ENCODE measurements at regions not wholly inside any gene's neighbourhood (a gene's known extent, or its start where the extent isn't known, plus 50 kb on each side); places are given as distances from the start of the nearest gene placed in this dataset.

DNA sequence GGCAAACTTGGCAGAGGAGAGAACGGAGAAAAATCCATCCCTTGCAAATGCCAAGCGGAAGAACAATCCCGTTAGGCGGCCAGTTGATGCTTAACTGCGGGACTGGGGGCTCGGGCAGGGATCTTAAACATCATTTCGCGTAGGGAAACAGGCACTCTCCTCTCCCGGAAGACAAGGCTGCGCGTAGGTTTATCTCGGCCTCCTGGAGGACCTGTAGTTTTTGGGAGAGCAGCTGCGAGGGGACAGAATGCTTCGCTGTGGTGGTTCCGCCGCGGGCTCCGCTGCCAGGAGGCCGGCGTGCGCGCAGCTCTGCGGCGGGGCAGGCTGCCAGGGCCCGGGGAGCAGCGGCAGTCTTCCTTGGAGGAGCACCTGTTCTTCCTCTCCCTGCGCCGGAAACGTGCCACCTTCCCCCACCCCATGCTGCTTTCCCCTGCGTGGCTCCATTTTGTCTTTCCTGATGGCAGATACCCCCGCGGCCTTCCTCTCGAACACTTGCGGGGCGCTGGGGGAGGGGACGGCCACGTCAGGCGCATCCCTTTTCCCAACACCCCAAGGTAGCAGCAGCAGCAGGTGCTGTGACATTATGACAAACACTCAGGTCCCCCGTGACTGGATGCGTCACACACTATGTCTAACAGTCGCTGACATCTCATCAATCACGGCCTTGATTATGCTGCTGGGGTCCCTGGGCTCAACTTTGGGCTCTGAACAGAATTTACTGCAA lies 230.7 kb upstream of the BTBD3 start:
- Histone ChIP-seq H3K4me1 (ENCODE audit: control extremely low read depth in 1 of 4, control insufficient read depth in 4 of 4, insufficient read depth in 4 of 4, low read length in 3 of 4) (peaks cover 0 to 19% (median 11%) of the 10 kb centered on the region in 4 experiments), H3K36me3 (ENCODE audit: control insufficient read depth in 4 of 4, insufficient read depth in 4 of 4, low read length in 3 of 4) (no peaks in the 10 kb centered on the region), H3K4me3 (ENCODE audit: control insufficient read depth in 1 of 7, extremely low read depth in 1 of 7, insufficient read depth in 4 of 7, low read depth in 2 of 7, low read length in 6 of 7) (peak overlapping the region in 5 of 7 experiments; percentile 52 to 80 (median 62)), H3K27me3 (replicated peaks in 2 of 5; ENCODE audit: control insufficient read depth in 4 of 5, insufficient read depth in 5 of 5, low read length in 4 of 5) (no peaks in the 10 kb centered on the region), H3K9me3 (ENCODE audit: control extremely low read depth in 1 of 5, control insufficient read depth in 4 of 5, insufficient read depth in 2 of 5, low read depth in 1 of 5, low read length in 4 of 5) (no peaks in the 10 kb centered on the region), H3K27ac (ENCODE audit: insufficient read depth in 1 of 2, low read depth in 1 of 2, low read length in 2 of 2, poor library complexity in 1 of 2, severe bottlenecking in 2 of 2) (no peak overlapping the region)
- peak; percentile 19 to 48 (median 30) for DNase-seq
- CTCF ChIA-PET, result no interaction called here
- POLR2A ChIA-PET, result no interaction called here
- WGBS (ENCODE audit: insufficient coverage), result 14% methylated on average over 40 of the region's 42 CpGs

DNA sequence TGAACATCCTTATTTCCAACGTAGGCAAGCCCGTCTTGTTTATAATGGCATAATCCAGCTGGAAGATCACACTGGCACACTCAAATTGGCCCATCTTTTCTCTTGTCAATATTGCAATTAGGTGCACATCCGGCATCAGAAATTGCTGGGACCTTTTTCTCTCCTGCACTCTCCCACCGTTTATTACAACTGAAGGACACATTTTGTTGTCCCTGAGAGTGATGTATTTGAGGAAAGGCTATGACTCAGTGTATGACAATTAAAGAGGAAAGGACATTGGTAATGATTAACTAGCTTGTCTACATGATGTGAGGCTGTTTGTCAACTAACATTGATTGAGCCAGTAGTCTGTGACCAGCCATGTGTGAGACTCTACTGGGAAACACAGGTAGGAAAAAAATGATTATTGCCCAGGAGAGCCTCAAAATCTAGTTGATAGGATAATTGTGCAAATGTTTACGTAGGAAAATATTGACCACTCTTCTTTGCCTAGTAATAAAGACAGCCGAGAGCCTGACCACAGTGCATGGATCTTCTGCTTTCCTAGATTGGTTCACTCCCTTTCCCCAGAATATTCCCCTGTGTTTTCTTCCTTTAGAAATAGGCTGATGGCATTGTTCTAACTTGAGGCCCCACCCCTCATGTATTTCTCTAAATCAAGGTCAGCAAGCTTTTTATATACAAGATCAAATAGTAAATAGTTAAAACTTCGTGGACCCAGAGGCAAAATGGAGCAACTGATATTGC lies 230.0 kb upstream of the BTBD3 start:
- H3K4me3 ChIP-seq (ENCODE audit: control insufficient read depth in 1 of 7, extremely low read depth in 1 of 7, insufficient read depth in 4 of 7, low read depth in 2 of 7, low read length in 6 of 7), result peak overlapping the region in 4 of 7 experiments; percentile 52 to 80 (median 66)
- H3K27me3 ChIP-seq (replicated peaks in 2 of 5; ENCODE audit: control insufficient read depth in 4 of 5, insufficient read depth in 5 of 5, low read length in 4 of 5), result no peaks in the 10 kb centered on the region
- no peak overlapping the region for H3K27ac ChIP-seq (ENCODE audit: insufficient read depth in 1 of 2, low read depth in 1 of 2, low read length in 2 of 2, poor library complexity in 1 of 2, severe bottlenecking in 2 of 2)
- H3K9me3 ChIP-seq (ENCODE audit: control extremely low read depth in 1 of 5, control insufficient read depth in 4 of 5, insufficient read depth in 2 of 5, low read depth in 1 of 5, low read length in 4 of 5), result no peaks in the 10 kb centered on the region
- ChIA-PET POLR2A (no interaction called here), CTCF (no interaction called here)
- WGBS (ENCODE audit: insufficient coverage), result 92% methylated on average over 2 of the region's 7 CpGs
- H3K36me3 ChIP-seq (ENCODE audit: control insufficient read depth in 4 of 4, insufficient read depth in 4 of 4, low read length in 3 of 4), result no peaks in the 10 kb centered on the region
- peaks cover 0 to 19% (median 11%) of the 10 kb centered on the region in 4 experiments for H3K4me1 ChIP-seq (ENCODE audit: control extremely low read depth in 1 of 4, control insufficient read depth in 4 of 4, insufficient read depth in 4 of 4, low read length in 3 of 4)
- no peak for DNase-seq

DNA sequence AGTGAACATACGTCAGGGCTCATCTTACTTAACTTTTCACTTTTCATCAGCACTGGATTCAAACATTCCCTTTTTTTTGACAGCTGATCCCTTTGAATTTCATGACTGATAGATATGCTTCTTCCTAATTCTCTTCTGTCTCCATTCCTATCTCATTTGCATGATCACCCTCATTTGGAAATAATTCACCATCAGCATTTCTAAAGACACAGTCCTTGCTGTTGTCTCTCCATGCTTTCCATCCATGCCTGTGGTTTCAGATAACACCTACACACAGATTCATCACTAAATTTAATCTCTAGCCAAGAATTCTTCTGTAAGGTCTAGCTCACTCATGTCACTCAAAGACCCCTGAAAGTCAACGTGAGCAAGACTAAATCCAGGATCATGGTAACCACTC lies 228.4 kb upstream of the BTBD3 start:
- Histone ChIP-seq H3K27me3 (replicated peaks in 2 of 5; ENCODE audit: control insufficient read depth in 4 of 5, insufficient read depth in 5 of 5, low read length in 4 of 5) (no peaks in the 10 kb centered on the region), H3K27ac (ENCODE audit: insufficient read depth in 1 of 2, low read depth in 1 of 2, low read length in 2 of 2, poor library complexity in 1 of 2, severe bottlenecking in 2 of 2) (no peak overlapping the region), H3K36me3 (ENCODE audit: control insufficient read depth in 4 of 4, insufficient read depth in 4 of 4, low read length in 3 of 4) (no peaks in the 10 kb centered on the region), H3K9me3 (ENCODE audit: control extremely low read depth in 1 of 5, control insufficient read depth in 4 of 5, insufficient read depth in 2 of 5, low read depth in 1 of 5, low read length in 4 of 5) (no peaks in the 10 kb centered on the region), H3K4me1 (ENCODE audit: control extremely low read depth in 1 of 4, control insufficient read depth in 4 of 4, insufficient read depth in 4 of 4, low read length in 3 of 4) (peaks cover 0 to 19% (median 11%) of the 10 kb centered on the region in 4 experiments), H3K4me3 (ENCODE audit: control insufficient read depth in 1 of 7, extremely low read depth in 1 of 7, insufficient read depth in 4 of 7, low read depth in 2 of 7, low read length in 6 of 7) (no peak overlapping the region)
- ChIA-PET POLR2A (no interaction called here), CTCF (no interaction called here)
- no peak for DNase-seq
- 96% methylated on average over 2 of the region's 2 CpGs for WGBS (ENCODE audit: insufficient coverage)

DNA sequence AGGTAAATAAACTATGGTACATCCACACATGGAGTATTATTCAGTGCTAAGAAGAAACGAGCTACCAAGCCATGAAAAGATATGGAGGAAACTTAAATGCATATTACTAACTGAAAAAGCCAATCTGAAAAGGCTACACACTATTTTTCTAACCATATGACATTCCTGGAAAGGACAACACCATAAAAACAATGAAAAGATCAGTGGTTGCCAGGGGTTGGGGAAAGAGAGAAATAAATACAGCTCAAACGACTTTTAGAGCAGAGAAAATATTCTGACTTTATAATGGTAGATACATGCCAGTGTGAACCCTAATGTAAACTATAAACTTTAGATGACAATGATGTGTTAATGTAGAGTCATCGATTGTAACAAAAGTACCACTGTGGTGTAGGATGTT lies 225.9 kb upstream of the BTBD3 start:
- CTCF ChIA-PET, result no interaction called here
- Histone ChIP-seq H3K9me3 (ENCODE audit: control extremely low read depth in 1 of 5, control insufficient read depth in 4 of 5, insufficient read depth in 2 of 5, low read depth in 1 of 5, low read length in 4 of 5) (no peaks in the 10 kb centered on the region), H3K36me3 (ENCODE audit: control insufficient read depth in 4 of 4, insufficient read depth in 4 of 4, low read length in 3 of 4) (no peaks in the 10 kb centered on the region), H3K27me3 (replicated peaks in 2 of 5; ENCODE audit: control insufficient read depth in 4 of 5, insufficient read depth in 5 of 5, low read length in 4 of 5) (no peaks in the 10 kb centered on the region), H3K4me3 (ENCODE audit: control insufficient read depth in 1 of 7, extremely low read depth in 1 of 7, insufficient read depth in 4 of 7, low read depth in 2 of 7, low read length in 6 of 7) (no peak overlapping the region), H3K4me1 (ENCODE audit: control extremely low read depth in 1 of 4, control insufficient read depth in 4 of 4, insufficient read depth in 4 of 4, low read length in 3 of 4) (peaks cover 0 to 7% (median 4%) of the 10 kb centered on the region in 4 experiments), H3K27ac (ENCODE audit: insufficient read depth in 1 of 2, low read depth in 1 of 2, low read length in 2 of 2, poor library complexity in 1 of 2, severe bottlenecking in 2 of 2) (no peak overlapping the region)
- DNase-seq, result no peak
- POLR2A ChIA-PET, result no interaction called here
- WGBS (ENCODE audit: insufficient coverage), result 100% methylated on average over 1 of the region's 3 CpGs

DNA sequence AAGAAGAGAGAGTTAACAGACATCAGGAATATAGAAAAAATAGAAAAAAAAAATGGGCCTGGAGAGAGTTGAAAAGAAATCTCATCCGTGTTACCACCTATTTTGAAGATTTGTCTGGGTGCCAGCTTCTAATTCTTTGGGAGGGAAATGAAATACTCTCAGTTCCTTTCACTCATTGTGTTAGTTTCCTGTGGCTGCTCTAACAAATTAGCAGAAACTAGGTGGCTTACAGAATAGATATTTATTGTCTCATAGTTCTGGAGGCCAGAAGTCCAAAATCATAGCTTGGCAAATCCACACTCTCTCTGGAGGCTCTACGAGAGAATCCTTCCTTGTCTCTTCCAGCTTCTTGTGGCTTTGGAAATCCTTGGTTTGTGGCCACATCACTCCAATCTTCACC lies 225.1 kb upstream of the BTBD3 start:
- Histone ChIP-seq H3K9me3 (ENCODE audit: control extremely low read depth in 1 of 5, control insufficient read depth in 4 of 5, insufficient read depth in 2 of 5, low read depth in 1 of 5, low read length in 4 of 5) (peaks cover 0 to 3% (median 0%) of the 10 kb centered on the region in 5 experiments), H3K4me3 (ENCODE audit: control insufficient read depth in 1 of 7, extremely low read depth in 1 of 7, insufficient read depth in 4 of 7, low read depth in 2 of 7, low read length in 6 of 7) (no peak overlapping the region), H3K27me3 (replicated peaks in 2 of 5; ENCODE audit: control insufficient read depth in 4 of 5, insufficient read depth in 5 of 5, low read length in 4 of 5) (no peaks in the 10 kb centered on the region), H3K4me1 (ENCODE audit: control extremely low read depth in 1 of 4, control insufficient read depth in 4 of 4, insufficient read depth in 4 of 4, low read length in 3 of 4) (no peaks in the 10 kb centered on the region), H3K27ac (ENCODE audit: insufficient read depth in 1 of 2, low read depth in 1 of 2, low read length in 2 of 2, poor library complexity in 1 of 2, severe bottlenecking in 2 of 2) (no peak overlapping the region), H3K36me3 (ENCODE audit: control insufficient read depth in 4 of 4, insufficient read depth in 4 of 4, low read length in 3 of 4) (no peaks in the 10 kb centered on the region)
- CTCF ChIA-PET, result no interaction called here
- 57% methylated on average over 2 of the region's 2 CpGs for WGBS (ENCODE audit: insufficient coverage)
- DNase-seq, result no peak
- POLR2A ChIA-PET, result no interaction called here

DNA sequence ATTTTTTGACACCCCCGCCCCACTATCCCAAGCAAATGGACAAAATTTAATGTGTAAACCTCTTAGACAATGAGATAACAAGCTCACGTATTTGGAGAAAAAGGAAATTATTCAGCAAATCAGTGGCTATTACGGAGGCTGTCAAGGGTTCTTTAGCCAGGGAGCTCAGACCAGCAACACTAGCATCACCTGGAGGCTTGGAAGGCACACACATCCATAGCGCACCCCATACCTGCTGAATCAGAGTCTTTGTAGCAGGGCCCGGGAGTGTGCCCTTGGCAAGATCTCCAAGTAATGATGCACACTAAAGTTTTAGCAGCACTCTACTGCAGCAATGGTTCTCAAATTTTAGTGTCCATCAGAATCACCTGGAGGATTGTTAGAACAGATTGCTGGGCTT lies 223.2 kb upstream of the BTBD3 start:
- Histone ChIP-seq H3K4me3 (ENCODE audit: control insufficient read depth in 1 of 7, extremely low read depth in 1 of 7, insufficient read depth in 4 of 7, low read depth in 2 of 7, low read length in 6 of 7) (no peak overlapping the region), H3K9me3 (ENCODE audit: control extremely low read depth in 1 of 5, control insufficient read depth in 4 of 5, insufficient read depth in 2 of 5, low read depth in 1 of 5, low read length in 4 of 5) (peaks cover 0 to 5% (median 4%) of the 10 kb centered on the region in 5 experiments), H3K27me3 (replicated peaks in 2 of 5; ENCODE audit: control insufficient read depth in 4 of 5, insufficient read depth in 5 of 5, low read length in 4 of 5) (no peaks in the 10 kb centered on the region), H3K36me3 (ENCODE audit: control insufficient read depth in 4 of 4, insufficient read depth in 4 of 4, low read length in 3 of 4) (no peaks in the 10 kb centered on the region), H3K4me1 (ENCODE audit: control extremely low read depth in 1 of 4, control insufficient read depth in 4 of 4, insufficient read depth in 4 of 4, low read length in 3 of 4) (no peaks in the 10 kb centered on the region), H3K27ac (ENCODE audit: insufficient read depth in 1 of 2, low read depth in 1 of 2, low read length in 2 of 2, poor library complexity in 1 of 2, severe bottlenecking in 2 of 2) (no peak overlapping the region)
- 80% methylated on average over 4 of the region's 5 CpGs for WGBS (ENCODE audit: insufficient coverage)
- ChIA-PET POLR2A (no interaction called here), CTCF (interaction anchor here (0.6 to 2.3 kb wide), 2 partner anchors 9 to 22 kb away, joined by 3 to 5 read pairs; no protein-coding TSS in a partner anchor)
- DNase-seq, result no peak

DNA sequence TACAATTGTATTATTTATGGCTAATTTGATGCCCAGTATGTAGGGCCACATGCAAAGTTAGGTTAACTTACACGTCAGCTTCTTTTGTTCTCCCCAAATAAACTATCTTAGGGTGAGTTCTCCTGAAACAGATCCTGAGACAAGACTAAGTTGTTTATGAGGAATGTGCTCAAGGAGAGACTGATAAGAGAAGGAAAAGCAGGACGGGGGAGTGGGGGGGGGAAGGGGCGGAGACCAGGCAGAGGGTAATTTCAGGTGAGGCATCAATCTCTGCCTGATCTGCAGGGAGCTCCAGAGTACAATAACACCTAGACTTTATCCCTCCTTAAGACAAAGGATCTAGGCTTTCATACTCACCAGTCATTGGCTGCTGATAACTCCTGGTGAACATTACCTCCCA lies 220.6 kb upstream of the BTBD3 start:
- no peak for DNase-seq
- CTCF ChIA-PET, result interaction anchor here (1.3 to 2.5 kb wide), 5 partner anchors 14 to 96 kb away, joined by 3 to 5 read pairs (median 5); no protein-coding TSS in a partner anchor

More for the DNA sequence above, 220.6 kb upstream of the BTBD3 start:
- Histone ChIP-seq H3K4me3 (ENCODE audit: control insufficient read depth in 1 of 7, extremely low read depth in 1 of 7, insufficient read depth in 4 of 7, low read depth in 2 of 7, low read length in 6 of 7) (no peak overlapping the region), H3K4me1 (ENCODE audit: control extremely low read depth in 1 of 4, control insufficient read depth in 4 of 4, insufficient read depth in 4 of 4, low read length in 3 of 4) (peaks cover 0 to 9% (median 6%) of the 10 kb centered on the region in 4 experiments), H3K36me3 (ENCODE audit: control insufficient read depth in 4 of 4, insufficient read depth in 4 of 4, low read length in 3 of 4) (no peaks in the 10 kb centered on the region), H3K9me3 (ENCODE audit: control extremely low read depth in 1 of 5, control insufficient read depth in 4 of 5, insufficient read depth in 2 of 5, low read depth in 1 of 5, low read length in 4 of 5) (peaks cover 0 to 5% (median 4%) of the 10 kb centered on the region in 5 experiments), H3K27ac (ENCODE audit: insufficient read depth in 1 of 2, low read depth in 1 of 2, low read length in 2 of 2, poor library complexity in 1 of 2, severe bottlenecking in 2 of 2) (no peak overlapping the region), H3K27me3 (replicated peaks in 2 of 5; ENCODE audit: control insufficient read depth in 4 of 5, insufficient read depth in 5 of 5, low read length in 4 of 5) (no peaks in the 10 kb centered on the region)
- WGBS (ENCODE audit: insufficient coverage), result 100% methylated on average over 1 of the region's 3 CpGs
- POLR2A ChIA-PET, result no interaction called here
